SU-DHL-6 (cell line): ENCODE measurements at regions not wholly inside any gene's neighbourhood (a gene's known extent, or its start where the extent isn't known, plus 50 kb on each side); places are given as distances from the start of the nearest gene placed in this dataset.

ENCODE experiments used
- H2AFZ ChIP-seq: fragments of 200-600 bp; sonication (generic); 2 replicates; pipeline ENCODE4 v1.6.1; 2014; ENCODE audit warnings: low read depth, mild to moderate bottlenecking, moderate library complexity, mixed read lengths, antibody characterized with exemption, low read length; ENCODE audit not compliant: severe bottlenecking
- H3F3A ChIP-seq: fragments of 200-600 bp; shearing (Covaris generic); 2 replicates; pipeline ENCODE4 v1.6.0; 2016; ENCODE audit warnings: antibody characterized with exemption, mild to moderate bottlenecking; ENCODE audit not compliant: insufficient read depth
- H3K27ac ChIP-seq: fragments of 200-600 bp; sonication (generic); 2 replicates; pipeline ENCODE4 v1.5.1; 2016; ENCODE audit warnings: low read depth, mild to moderate bottlenecking, low read length, moderate library complexity, mixed read lengths
- H3K27me3 ChIP-seq: fragments of 200-600 bp; sonication (generic), shearing (Covaris generic); 2 replicates; pipeline ENCODE4 v1.6.0; 2014; ENCODE audit warnings: mild to moderate bottlenecking, low read length
- H3K36me3 ChIP-seq: fragments of 200-600 bp; sonication (generic); 2 replicates; pipeline ENCODE4 v1.6.1; 2014; ENCODE audit warnings: mild to moderate bottlenecking, low read length, mixed read lengths
- H3K4me2 ChIP-seq: fragments of 300-600, 200-600 bp; shearing (Covaris generic), sonication (generic); 2 replicates; pipeline ENCODE4 v1.6.0; 2014; ENCODE audit warnings: low read length, low read depth, mild to moderate bottlenecking; ENCODE audit not compliant: poor library complexity, severe bottlenecking
- H3K4me3 ChIP-seq: fragments of 200-600 bp; sonication (generic); 2 replicates; pipeline ENCODE4 v1.5.1; 2014; ENCODE audit warnings: antibody characterized with exemption, low read length, mild to moderate bottlenecking, mixed read lengths; ENCODE audit not compliant: insufficient read depth, poor library complexity, severe bottlenecking
- H3K79me2 ChIP-seq: fragments of 200-600 bp; sonication (generic); 2 replicates; pipeline ENCODE4 v1.6.1; 2014; ENCODE audit warnings: mild to moderate bottlenecking, low read length, moderate library complexity; ENCODE audit not compliant: insufficient read depth
- H3K9ac ChIP-seq: fragments of 200-600 bp; sonication (generic); 2 replicates; pipeline ENCODE4 v1.7.0; 2014; ENCODE audit warnings: mild to moderate bottlenecking, low read length
- H3K9me2 ChIP-seq: fragments of 200-600 bp; sonication (generic); replicated peaks from 2 replicates; pipeline ENCODE4 v1.6.1; 2014; ENCODE audit warnings: low read length; ENCODE audit not compliant: insufficient read depth
- H3K9me3 ChIP-seq: fragments of 200-600 bp; sonication (generic); 2 replicates; pipeline ENCODE4 v1.6.1; 2014; ENCODE audit warnings: low read length, mixed read lengths; ENCODE audit not compliant: insufficient read depth
- H4K20me1 ChIP-seq: fragments of 200-600 bp; sonication (generic); 2 replicates; pipeline ENCODE4 v1.6.1; 2014; ENCODE audit warnings: low read depth, mild to moderate bottlenecking, antibody characterized with exemption, low read length, moderate library complexity, mixed read lengths
- EZH2phosphoT487 ChIP-seq: fragments of 200-600 bp; sonication (generic), shearing (Covaris generic); conservative IDR thresholded peaks from 2 replicates; pipeline ENCODE4 v1.6.1; 2018; ENCODE audit warnings: mild to moderate bottlenecking, antibody characterized with exemption, low read length, moderate library complexity, mixed read lengths
- TF ChIP-seq, protein P1 (sequence below): fragments of 200-600 bp; sonication (generic); IDR thresholded peaks from one replicate; pipeline ENCODE4 v1.5.1; 2017; ENCODE audit warnings: antibody characterized with exemption, mild to moderate bottlenecking, low read length, moderate library complexity; ENCODE audit not compliant: insufficient read depth, poor library complexity, severe bottlenecking

DNA sequence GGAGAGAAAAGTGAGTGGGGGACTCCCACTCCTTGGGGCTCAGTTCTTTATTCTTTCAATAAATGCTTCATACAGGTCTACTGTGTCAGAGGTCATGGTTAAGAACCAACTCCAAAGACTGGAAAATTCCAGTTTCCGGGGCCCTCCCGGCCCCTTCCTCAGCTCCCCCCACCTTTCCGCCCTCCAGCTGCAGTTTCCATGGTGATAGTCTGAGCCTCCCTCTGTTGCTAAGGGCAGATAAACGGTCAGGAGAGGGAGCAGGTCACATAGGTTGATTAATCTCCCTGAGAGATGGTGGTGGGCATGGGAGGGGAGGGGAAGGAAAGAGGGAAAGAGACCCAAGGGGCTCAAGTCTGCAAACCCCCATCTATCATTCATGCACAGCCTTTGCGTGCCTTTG, 131.5 kb upstream of the USP29 start:
- Histone ChIP-seq H3K9me2 (no peaks in the 10 kb centered on the region), H3K36me3 (no peaks in the 10 kb centered on the region), H3F3A (no peaks in the 10 kb centered on the region), H4K20me1 (no peaks in the 10 kb centered on the region), H3K9me3 (no peaks in the 10 kb centered on the region), H2AFZ (no peak overlapping the region), H3K9ac (no peak overlapping the region), H3K4me2 (no peak overlapping the region), H3K4me3 (no peak overlapping the region), H3K79me2 (no peaks in the 10 kb centered on the region), H3K27me3 (no peaks in the 10 kb centered on the region), H3K27ac (no peak overlapping the region)
- TF ChIP-seq, protein P1, sequence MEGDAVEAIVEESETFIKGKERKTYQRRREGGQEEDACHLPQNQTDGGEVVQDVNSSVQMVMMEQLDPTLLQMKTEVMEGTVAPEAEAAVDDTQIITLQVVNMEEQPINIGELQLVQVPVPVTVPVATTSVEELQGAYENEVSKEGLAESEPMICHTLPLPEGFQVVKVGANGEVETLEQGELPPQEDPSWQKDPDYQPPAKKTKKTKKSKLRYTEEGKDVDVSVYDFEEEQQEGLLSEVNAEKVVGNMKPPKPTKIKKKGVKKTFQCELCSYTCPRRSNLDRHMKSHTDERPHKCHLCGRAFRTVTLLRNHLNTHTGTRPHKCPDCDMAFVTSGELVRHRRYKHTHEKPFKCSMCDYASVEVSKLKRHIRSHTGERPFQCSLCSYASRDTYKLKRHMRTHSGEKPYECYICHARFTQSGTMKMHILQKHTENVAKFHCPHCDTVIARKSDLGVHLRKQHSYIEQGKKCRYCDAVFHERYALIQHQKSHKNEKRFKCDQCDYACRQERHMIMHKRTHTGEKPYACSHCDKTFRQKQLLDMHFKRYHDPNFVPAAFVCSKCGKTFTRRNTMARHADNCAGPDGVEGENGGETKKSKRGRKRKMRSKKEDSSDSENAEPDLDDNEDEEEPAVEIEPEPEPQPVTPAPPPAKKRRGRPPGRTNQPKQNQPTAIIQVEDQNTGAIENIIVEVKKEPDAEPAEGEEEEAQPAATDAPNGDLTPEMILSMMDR = no peak
- no peak for TF ChIP-seq EZH2phosphoT487

DNA sequence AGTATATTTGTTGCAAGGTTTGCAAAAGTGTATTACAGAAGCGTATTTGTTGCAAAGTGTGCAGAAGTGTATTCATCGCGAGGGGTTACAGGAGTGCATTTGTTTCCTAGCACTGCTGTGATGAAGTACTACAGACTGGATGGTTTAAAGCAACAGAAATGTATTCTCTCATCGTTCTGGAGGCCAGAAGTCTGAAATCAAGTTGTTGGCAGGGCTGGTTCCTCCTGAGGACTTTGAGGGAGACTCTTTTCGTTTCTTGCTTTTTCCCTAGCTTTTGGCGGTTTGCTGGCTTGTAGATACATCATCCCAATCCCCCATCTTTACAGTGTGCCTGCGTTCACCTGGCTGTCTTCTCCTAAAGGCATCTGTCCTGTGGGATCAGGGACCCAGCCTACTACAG, 127.9 kb upstream of the USP29 start:
- Histone ChIP-seq H3K9me3 (no peaks in the 10 kb centered on the region), H3K36me3 (no peaks in the 10 kb centered on the region), H3K9ac (no peak overlapping the region), H3F3A (no peaks in the 10 kb centered on the region), H2AFZ (no peak overlapping the region), H3K4me2 (no peak overlapping the region), H4K20me1 (no peaks in the 10 kb centered on the region), H3K9me2 (no peaks in the 10 kb centered on the region), H3K27me3 (no peaks in the 10 kb centered on the region), H3K79me2 (no peaks in the 10 kb centered on the region), H3K27ac (no peak overlapping the region), H3K4me3 (no peak overlapping the region)
- TF ChIP-seq, protein P1 = no peak
- TF ChIP-seq EZH2phosphoT487 = no peak

DNA sequence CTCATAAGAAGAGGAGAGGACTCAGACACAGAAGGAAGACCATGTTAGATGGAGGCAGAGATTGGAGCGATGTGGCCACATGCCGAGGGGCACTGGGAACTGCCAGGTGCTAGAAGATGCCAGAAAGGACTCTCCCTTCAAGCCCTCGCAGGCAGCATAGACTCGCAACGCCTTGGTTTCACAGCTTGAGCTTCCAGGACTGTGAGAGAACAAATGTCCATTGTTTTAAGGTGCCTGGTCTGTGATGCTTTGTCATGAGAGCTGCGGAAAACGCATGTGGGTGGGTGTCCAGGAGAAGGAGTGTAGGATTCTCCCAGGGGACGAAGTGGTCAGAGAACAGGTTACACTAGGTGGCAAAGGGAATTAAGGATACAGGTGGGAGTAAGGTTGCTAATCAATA, 125.9 kb upstream of the USP29 start:
- H3K9me2 ChIP-seq = no peaks in the 10 kb centered on the region
- no peaks in the 10 kb centered on the region for H3F3A ChIP-seq
- H3K9me3 ChIP-seq = no peaks in the 10 kb centered on the region
- H4K20me1 ChIP-seq = no peaks in the 10 kb centered on the region
- no peak overlapping the region for H2AFZ ChIP-seq
- H3K4me2 ChIP-seq = no peak overlapping the region
- H3K4me3 ChIP-seq = no peak overlapping the region
- no peaks in the 10 kb centered on the region for H3K27me3 ChIP-seq
- TF ChIP-seq, protein P1 = no peak
- no peak for TF ChIP-seq EZH2phosphoT487
- H3K27ac ChIP-seq = no peak overlapping the region
- H3K36me3 ChIP-seq = no peaks in the 10 kb centered on the region
- no peak overlapping the region for H3K9ac ChIP-seq
- H3K79me2 ChIP-seq = no peaks in the 10 kb centered on the region
